Medulla oblongata (tissue), 1 donor: ENCODE measurements at regions not wholly inside any gene's neighbourhood (a gene's known extent, or its start where the extent isn't known, plus 50 kb on each side); places are given as distances from the start of the nearest gene placed in this dataset.

ENCODE experiments used
- DNase-seq: peaks from one replicate; pipeline ENCODE4 v3.0.0-alpha.2; 2015; ENCODE audit errors: extremely low spot score

DNA sequence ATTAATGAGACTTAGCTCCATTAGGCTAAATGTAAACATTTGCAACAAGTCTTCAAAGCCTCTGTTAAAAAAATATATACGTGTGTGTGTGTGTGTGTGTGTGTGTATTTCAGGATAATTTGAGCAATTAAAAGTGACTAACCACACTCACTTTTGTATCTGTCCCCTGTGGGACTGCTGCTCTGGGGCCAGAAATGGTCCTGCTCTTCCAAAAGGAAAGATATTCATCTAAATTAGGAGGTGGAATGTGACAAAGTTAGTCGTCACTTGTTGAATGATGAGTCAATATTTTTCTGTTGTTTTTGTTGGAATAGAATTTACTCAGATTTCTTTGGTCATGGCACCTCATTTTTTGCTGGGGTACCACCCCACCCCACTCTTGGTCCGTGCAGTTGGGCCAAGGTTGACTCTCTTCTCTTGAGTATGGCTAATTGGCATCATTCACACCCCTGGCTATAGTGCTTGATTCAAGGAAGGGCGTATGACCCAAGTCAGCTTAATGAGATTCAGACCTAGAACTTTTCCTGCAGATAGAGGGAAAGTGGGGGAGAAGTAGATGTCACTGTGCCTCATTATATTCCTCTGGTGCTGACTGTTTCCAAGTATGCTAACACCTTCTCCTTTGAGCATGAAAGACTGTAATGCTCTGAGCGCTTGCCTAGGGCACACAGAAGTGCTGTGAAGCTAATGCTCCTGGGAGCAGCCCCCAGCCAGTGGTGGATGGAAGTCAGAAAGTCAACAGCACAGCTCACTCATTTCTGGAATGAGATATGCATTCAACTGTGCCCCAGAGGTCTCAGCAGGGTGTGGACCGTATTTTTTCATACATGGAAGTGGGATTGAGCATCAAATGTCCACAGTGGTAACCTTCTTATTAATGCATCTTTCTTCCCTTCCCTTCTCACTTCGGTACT, 577.0 kb upstream of the TBX3 start:
- no peak for DNase-seq

DNA sequence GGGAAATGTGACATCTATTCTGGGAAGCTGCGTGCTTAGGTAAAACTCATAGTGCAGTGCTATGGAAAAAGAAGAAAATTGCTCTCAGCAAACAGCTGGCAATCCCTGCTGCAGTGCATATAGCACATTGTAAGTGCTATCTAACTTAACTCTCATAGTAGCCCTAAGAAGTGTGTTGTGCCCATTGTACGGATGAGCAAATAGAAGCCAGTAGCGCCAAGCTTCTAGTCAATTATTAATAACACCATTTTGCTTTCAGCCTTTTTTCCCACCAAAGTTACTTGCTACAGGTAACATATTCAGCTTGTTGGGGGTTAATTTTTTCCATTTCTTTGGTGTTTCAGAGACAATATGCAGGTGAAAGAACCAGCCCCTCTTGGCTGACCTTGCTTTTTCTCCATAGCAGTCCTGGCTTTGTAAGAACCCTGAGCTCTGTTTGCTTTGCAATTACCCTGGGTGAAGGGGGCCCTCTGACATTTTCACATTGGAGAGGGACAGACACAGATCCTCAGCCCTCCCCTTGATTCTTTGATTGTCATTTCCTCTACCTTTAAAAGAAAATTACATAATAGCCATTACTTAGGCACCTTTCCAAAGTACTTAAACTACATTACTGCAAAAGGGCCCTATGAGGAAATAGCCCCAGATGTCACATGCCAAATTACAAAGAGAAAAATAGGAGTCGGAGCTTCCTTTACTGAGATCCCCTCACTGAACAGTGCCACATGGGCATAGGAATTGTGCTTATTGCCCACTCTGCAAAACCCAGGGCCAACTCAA, 576.2 kb upstream of the TBX3 start:
- DNase-seq, result no peak

DNA sequence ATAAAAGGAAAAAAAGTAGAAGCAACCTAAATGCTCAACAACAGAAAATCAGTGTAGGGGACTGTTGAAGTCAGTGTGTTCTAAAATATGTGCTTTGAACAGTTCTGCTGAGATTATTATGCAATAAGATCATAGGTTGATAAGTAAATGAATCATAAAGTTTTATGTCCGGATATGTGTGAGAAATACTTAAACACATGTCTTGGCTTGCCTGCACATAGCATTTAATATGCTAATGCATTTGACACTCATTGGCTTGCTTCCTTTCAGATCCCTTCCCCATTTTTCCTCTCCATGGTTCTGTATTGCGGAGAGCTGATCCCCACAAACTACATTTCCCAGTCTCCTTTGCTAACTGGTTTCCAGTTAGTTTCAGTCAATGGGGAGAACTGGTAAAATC, 573.8 kb upstream of the TBX3 start:
- DNase-seq, result no peak

DNA sequence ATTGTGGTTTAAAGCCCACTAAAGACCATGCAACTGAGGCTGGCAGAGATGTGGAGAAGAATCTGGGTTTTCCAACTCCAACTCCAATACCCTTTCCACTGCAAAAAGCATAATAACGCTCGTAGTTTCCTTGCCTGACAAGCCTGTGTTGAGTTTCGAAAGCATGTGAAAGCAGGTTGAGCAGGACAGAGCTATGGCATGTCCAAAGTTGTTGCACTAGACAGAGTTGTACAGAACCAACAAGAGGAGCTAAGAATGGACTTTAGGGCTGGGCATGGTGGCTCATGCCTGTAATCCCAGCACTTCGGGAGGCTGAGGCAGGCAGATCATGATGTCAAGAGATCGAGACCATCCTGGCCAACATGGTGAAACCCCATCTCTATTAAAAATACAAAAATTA, 572.0 kb upstream of the TBX3 start:
- DNase-seq, result no peak

DNA sequence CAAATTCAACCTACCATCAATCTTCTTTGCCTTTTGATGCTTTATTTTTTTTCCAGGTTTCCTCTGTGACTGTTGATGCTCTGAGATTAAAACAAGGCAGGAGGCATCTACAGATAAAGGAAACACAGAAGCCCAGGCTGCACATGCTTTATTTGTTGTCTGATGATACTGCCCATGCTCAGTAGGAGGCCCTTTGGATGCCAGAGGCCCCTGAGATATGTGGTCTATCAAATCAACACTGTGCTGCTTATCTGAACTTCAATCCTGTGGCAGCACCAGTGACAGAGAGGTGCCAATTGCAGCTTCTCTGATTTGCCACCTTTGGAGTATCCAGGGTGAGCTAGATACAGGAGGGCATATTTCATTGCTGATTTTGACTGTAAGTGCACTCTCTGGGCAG, 571.3 kb upstream of the TBX3 start:
- DNase-seq, result no peak

DNA sequence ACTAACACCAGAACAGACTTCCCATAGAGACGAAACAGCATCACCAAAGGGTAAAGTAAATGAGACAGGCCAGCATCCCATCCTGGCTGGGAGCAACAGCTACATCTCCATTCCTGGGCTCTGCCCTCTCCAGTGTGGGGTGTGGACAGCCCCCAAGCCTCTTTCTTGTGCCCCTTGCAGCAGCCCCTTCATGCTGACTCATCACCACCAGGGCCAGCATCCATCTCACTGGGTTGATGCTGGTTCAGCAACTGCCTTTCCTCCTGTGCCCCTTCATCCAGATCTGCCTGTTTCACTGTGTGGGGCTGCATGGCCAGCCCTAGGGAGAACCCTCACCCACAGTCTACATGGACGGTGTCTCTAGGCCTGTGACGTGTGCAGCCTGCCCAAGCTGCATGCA, 569.1 kb upstream of the TBX3 start:
- no peak for DNase-seq

DNA sequence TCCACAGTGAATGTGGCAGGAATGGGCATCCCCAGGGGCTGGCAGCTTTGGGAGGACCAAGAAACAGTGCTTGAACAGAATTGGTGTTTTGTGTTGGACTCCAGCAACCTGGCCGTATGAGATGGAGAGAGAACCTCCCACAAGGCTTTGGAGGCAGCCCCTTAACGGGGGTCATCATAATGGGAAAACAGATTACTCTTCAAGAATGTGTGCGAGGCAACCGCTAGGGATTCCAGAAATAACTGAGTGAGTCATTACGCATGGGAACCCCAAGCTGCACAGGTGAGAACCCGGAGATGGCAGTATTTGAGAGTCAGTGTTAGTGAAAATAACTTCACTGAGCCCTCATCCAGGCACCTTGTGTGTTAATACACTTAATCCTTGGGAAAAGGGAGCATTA, 567.8 kb upstream of the TBX3 start:
- no peak for DNase-seq

DNA sequence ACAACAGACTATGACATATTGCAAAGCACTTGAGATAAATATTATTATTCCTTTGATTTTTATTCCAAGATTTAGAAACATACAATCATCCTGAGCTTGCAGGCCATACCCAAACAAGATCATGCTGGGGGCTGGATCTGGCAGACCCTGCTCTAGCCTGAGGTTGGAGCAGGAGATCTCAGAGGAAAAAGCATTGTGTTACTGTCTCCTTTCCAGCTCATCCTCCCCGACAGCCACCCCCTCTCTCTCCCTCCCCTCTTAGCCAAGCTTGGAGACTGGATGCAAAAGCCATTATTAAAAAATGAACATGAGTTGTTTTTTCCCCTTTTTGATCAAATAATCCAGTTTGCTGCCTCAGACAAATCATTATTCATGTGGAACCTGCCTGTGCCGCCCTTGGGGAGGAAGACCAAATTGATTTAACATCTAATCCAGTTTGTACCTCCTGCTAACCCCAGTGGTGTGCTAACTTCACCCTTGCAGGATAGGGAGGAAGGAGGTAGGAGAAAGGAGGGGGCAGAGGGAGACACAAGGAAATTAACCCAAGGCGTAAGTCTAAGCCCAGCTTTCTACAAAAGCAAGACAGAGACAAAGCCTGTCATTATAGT, 565.8 kb upstream of the TBX3 start:
- DNase-seq, result no peak

DNA sequence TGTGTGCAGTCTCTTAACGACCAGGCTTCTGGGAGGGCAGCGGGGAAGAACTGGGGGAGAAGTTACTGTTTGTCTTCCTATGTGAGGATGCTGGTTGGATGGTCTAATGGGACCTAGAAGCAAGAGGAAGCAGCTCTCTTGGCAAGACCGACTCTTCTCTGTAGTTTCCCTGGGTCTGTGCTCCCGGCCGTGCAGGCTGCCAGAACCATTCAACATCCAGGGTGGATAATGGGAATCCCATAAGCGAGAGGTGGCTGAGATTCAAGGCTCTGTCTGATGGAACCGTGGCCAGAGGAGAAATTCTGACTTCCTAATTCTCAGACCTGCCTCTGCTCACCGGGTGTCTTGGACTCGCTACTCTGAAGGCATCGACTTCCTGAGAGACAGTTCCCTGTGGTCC, 561.0 kb upstream of the TBX3 start:
- DNase-seq, result no peak

DNA sequence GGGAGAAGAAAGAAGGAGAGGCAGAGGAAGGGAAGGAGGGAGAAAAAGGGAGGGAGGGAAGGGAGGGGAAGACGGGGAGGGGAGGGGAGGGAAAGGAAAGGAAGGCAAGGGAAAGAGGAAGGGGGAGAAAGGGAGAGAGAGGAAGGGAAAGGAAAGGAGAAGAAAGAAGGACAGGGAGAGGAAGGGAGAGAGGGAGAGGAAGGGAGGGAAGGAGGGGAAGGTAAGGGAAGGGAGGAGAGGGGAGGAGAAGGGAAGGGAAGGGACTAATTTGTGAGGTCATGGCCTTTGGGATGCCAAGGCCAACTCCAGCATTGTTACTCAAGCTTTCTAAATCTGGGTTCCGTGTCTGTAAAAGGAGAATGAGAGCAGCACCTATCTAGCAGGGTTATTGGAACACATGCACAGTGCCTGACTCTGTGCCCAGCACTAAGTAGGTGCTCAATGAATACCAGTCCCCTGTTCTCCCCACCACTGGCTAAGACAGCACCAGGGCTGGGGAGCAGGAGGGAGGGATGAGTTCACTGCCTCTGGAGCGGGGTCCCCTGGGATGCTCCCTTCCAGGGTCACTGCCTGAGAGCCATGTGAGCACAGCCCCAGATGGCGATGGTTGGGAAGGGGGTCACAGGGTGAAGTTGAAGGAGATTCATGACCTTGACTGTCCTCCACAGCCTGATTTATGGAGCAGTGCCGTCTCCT, 560.1 kb upstream of the TBX3 start:
- no peak for DNase-seq

DNA sequence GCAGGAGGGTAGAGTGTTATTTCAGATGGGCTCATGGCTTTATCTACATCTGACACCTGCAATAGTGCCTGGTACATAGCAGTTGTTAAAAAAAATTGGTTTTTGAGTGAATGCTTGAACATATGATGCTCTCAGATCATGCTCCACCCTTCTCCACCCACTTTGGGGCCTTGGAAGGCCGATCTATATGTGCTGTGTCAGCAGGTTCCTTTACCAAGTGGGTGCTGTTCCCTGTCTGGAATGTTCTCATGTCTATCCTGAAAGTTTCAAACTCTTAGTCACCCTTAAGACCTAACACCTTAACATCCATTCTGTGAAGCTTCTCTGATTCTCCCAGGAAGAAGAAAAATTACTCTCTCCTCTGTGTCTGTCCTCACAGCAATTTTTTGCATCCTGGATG, 556.3 kb upstream of the TBX3 start:
- DNase-seq, result no peak

DNA sequence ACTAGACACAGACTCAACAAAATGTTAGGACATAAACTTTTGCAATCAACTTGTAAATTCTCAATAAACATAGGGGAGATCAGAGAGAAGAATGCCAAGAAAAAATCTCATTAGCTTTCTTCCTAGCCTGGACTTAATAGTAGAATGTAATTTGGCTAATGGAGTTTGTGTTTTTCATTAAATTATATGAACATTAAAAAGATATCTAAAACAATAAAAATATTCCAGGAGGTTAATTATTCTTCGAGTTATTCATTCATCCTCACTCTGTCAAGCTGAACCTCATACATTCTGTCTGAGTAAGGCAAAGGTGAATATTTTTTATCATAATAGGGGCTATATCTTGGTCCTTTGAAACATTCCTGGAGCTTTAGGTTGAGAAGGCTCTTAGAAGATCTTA, 551.9 kb upstream of the TBX3 start:
- no peak for DNase-seq

DNA sequence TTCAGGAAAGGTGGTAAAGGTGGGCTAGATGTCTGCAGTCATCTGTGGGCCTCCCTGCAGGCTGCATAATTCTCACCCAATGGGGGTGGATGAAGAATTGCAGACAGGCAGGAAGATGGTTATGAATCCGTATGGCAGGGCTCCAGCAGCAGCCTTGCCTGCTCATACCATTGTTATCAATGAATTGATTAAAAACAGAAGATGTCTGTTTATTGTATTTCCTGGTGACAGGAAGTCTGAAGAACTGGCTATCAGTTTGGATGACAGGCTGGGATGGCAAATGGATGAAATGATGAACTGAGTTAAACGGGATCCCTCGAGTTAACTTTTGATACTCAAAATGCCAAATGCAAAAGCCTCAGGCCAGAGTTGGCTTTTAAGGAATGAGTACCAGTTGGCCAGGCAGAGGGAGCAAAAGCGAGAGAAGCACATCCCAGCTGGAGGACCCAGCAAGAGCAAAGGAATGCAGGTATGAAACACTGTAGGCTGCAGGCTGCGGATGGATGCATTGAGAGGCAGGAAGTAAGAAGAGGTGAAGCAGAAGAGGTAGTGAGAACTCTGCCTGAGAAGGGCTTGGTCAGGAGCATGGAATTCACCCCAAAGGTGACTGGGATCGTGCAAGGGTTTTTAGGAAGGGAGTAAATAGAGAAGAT, 550.0 kb upstream of the TBX3 start:
- DNase-seq, result no peak

DNA sequence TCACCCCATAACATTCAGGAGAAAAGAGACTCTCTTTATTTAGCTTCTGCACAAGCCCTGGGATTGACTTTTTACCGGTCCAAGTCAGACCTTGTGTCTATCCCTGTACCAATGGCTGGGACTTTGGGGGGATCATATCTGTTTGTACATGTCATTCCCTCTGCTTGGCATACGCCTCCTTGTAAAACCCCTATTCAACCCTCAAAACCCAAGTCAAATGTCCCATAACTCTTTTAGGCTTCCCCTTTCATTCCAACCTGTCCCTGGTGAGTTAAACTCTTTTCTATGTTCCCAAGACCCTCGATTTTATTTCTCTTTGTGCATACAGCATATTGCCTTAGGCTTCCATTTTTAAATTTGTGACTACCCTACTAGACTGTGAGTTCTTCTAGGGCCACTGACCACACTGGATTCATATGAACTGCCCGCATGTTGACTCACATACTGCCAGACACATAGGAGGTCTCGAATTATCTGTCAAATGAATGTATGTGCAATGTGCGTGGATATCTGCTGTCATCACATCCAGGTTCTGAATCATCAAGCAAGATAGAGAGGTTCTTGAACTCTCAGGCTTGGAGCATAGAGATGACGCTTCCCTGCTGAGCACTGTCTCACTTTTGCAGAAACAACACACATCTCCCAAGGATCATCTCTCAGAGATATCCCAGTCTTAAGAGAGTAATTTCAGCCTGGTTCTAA, 548.6 kb upstream of the TBX3 start:
- DNase-seq, result no peak

DNA sequence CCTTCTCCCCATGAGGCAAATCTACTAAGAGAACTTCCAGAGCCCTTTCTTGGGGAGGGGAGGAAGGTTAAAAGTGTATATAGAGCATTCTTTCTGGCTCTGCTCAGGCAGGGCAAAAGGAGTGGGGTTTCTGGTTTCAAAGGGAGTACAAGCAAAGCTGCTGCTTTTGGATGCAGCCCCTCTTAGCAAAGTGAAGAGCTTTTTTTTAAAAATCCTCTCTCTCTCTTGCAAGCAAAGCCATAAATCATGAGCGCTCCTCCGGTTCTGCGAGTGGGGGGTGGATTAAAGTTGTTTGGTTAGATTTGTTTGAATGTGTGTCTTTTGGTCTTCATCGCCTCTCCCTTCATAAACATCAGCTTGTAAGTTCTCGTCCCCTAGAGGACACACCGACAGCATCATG, 546.6 kb upstream of the TBX3 start:
- DNase-seq, result no peak

DNA sequence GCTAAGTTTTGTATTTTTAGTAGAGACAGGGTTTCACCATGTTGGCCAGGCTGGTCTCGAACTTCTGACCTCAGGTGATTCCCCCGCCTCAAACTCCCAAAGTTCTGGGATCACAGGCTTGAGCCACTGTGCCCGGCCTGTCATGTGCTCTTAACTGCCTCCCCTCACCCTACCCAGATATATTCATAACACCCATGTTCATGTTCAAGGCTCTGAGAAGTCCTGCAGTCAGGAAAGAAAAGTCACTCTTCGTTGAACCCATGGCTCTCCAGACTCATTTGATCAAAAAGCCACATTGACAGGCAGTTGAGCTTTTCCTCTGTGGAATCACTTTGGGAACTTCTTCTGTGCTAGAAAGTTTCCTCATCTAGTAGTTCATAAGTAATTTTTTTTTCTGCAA, 545.5 kb upstream of the TBX3 start:
- DNase-seq, result no peak

DNA sequence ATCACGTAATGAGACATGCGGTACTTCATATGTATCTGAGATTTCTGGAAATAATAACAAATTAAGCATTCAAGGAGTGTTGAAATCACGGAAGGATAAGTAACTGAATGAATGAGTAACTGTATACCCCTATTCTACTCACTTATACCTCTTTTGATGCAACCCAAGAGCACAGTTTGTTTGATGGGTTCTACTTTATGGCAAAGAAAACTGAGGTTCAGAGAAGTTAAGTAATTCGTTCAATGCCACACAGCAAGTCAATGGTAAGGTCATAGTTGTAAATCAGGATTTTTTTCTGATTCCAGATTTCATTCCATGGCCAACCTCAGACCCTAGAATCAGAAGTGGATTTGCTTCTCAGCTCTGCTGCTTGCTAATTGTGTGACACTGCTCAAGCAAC, 544.5 kb upstream of the TBX3 start:
- DNase-seq, result no peak

DNA sequence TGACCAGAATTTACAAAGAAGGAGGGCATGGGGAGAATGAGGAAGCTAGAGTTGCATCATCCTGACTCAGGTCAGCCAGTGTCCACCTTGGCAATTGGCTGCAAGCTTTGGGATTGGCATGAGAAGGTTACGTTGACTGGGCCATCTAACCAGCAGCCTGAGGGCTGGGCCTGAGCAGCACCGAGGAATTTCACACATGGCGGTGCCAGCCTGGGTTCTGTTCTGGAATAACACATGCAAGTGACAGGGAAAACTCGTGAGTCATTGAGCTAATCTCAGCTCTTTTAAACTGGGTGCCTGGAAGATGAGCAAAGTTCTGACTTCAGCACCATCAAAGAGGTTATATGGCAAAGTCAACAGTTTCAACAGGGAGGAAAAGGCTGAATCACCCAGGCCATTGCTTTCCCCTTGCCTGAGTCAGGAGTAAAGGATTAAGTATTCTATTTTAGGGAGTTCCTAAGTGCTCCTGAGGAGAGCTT, 543.2 kb upstream of the TBX3 start:
- no peak for DNase-seq

DNA sequence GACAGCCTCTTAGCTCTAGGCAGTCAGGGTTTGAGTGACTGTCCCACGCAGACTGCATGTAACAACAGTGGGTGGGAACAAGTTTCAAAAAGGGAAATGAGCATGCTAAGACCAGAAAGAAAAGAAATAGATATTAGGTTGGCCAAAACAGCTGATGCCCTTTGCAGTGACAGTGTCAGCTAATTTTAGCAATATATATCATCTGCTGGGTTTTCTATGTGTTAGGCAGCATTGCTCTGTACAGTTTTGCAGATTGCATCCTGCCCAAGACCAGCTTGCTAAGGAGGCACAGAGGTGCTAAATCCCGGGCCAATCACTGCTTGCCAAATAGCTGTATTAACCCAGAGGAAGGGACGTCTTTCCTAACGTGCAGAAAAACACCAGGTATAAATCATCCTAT, 541.9 kb upstream of the TBX3 start:
- DNase-seq, result no peak

DNA sequence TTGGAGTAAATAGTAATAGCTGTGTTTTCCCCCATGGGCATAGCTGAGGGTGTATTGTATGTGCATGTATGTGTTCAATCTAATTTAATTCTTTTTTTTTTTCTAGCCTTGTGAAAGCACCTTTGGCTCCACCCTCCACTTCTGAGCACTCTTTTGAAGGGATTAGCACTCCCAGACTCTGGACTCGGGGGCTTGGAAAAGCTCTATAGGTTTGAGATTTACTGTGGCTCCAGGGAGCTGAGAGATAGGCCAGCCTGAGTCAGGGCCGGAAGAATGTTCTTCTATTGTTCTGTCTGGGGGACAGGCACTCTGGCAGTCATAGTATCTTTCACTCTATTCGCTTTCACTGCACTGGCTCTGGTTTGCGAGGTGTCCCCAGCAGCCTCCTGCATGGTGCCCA, 540.0 kb upstream of the TBX3 start:
- no peak for DNase-seq

DNA sequence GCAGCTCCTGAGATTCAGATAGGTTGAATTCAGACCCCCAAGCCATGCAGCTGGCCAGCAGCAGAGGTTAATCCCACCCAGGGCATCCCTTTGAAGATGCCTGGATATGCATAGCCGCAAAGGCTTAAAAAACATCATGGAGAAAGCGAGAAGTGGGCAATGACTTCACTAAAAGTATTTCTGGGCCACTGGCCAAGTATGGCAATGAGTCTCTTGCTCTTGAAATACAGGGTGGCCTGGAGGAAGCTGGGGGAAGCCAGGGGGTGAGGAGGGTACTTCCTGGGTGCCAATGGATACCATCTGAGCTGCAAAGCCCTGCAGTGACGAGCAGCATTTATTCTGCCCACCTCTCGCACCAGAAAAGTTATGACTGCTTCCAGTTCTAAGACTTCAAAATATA, 539.3 kb upstream of the TBX3 start:
- no peak for DNase-seq
